Hepatocyte (in vitro differentiated cells): ENCODE measurements at regions not wholly inside any gene's neighbourhood (a gene's known extent, or its start where the extent isn't known, plus 50 kb on each side); places are given as distances from the start of the nearest gene placed in this dataset.
A peak's percentile ranks its signal among the peaks of the same experiment; 100 is the strongest.
"Not testable (repeated sequence)": the region's sequence is repeated elsewhere in the genome, so short reads cannot be mapped to it uniquely, and the experiment has no call there.

Source experiments
- DNase-seq: peaks from one replicate; pipeline ENCODE4 v3.0.0-alpha.2; 2016; ENCODE audit warnings: low spot score
- H2AFZ ChIP-seq: fragments of 200-600 bp; sonication (generic); 2 replicates; pipeline ENCODE4 v1.6.0; 2016; ENCODE audit warnings: antibody characterized with exemption, mild to moderate bottlenecking
- H3K27ac ChIP-seq: fragments of 200-600 bp; sonication (generic); 2 replicates; pipeline ENCODE4 v1.5.1; 2016; ENCODE audit warnings: mild to moderate bottlenecking
- H3K27me3 ChIP-seq: fragments of 200-600 bp; sonication (generic); 2 replicates; pipeline ENCODE4 v1.6.1; 2016
- H3K36me3 ChIP-seq: fragments of 200-600 bp; sonication (generic); replicated peaks from 2 replicates; pipeline ENCODE4 v1.5.1; 2016; ENCODE audit warnings: low read depth; ENCODE audit not compliant: insufficient read depth
- H3K4me1 ChIP-seq: fragments of 200-600 bp; sonication (generic); 2 replicates; pipeline ENCODE4 v1.5.1; 2016; ENCODE audit warnings: mild to moderate bottlenecking, moderate library complexity; ENCODE audit not compliant: insufficient read depth
- H3K4me2 ChIP-seq: fragments of 200-600 bp; sonication (generic); 2 replicates; pipeline ENCODE4 v1.6.0; 2016
- H3K4me3 ChIP-seq: fragments of 200-600 bp; sonication (generic); 2 replicates; pipeline ENCODE4 v1.5.1; 2016; ENCODE audit warnings: mild to moderate bottlenecking
- H3K79me2 ChIP-seq: fragments of 200-600 bp; sonication (generic); 2 replicates; pipeline ENCODE4 v1.6.0; 2017; ENCODE audit warnings: mild to moderate bottlenecking
- H3K9me2 ChIP-seq: fragments of 200-600 bp; sonication (generic); replicated peaks from 2 replicates; pipeline ENCODE4 v1.6.0; 2017; ENCODE audit warnings: mild to moderate bottlenecking; ENCODE audit not compliant: insufficient read depth
- H3K9me3 ChIP-seq: fragments of 200-600 bp; sonication (generic); 2 replicates; pipeline ENCODE4 v1.5.1; 2016; ENCODE audit warnings: low read depth, mild to moderate bottlenecking
- H4K20me1 ChIP-seq: fragments of 200-600 bp; sonication (generic); 2 replicates; pipeline ENCODE4 v1.6.0; 2016; ENCODE audit warnings: mild to moderate bottlenecking; ENCODE audit not compliant: insufficient read depth, poor library complexity, severe bottlenecking
- EZH2 ChIP-seq: fragments of 200-600 bp; sonication (generic); IDR thresholded peaks from 2 replicates; pipeline ENCODE4 v1.6.1; 2016; ENCODE audit warnings: antibody characterized with exemption, mild to moderate bottlenecking, borderline replicate concordance
- EZH2phosphoT487 ChIP-seq: fragments of 200-600 bp; sonication (generic); IDR thresholded peaks from one replicate; pipeline ENCODE4 v1.6.1; 2018; ENCODE audit warnings: antibody characterized with exemption, mild to moderate bottlenecking, low read depth, moderate library complexity; ENCODE audit not compliant: unreplicated experiment, severe bottlenecking
- whole genome bisulfite sequencing: methylation state at CpG from one replicate; pipeline ENCODE4 v1.1.6; 2016; ENCODE audit warnings: low lambda C conversion rate; ENCODE audit errors: missing lambda C conversion rate; 5-methylcytosine and 5-hydroxymethylcytosine counted together
- TF ChIP-seq, protein P1 (sequence below): fragments of 200-600 bp; sonication (generic); IDR thresholded peaks from 2 replicates; pipeline ENCODE4 v1.5.1; 2016; ENCODE audit warnings: antibody characterized with exemption, mild to moderate bottlenecking; ENCODE audit not compliant: poor library complexity

GRCh38 chr6:4472969-4473642 lies 303.1 kb upstream of the CDYL start:
- no peak overlapping the region for H3K4me3 ChIP-seq
- TF ChIP-seq EZH2phosphoT487 = no peak
- TF ChIP-seq, protein P1, sequence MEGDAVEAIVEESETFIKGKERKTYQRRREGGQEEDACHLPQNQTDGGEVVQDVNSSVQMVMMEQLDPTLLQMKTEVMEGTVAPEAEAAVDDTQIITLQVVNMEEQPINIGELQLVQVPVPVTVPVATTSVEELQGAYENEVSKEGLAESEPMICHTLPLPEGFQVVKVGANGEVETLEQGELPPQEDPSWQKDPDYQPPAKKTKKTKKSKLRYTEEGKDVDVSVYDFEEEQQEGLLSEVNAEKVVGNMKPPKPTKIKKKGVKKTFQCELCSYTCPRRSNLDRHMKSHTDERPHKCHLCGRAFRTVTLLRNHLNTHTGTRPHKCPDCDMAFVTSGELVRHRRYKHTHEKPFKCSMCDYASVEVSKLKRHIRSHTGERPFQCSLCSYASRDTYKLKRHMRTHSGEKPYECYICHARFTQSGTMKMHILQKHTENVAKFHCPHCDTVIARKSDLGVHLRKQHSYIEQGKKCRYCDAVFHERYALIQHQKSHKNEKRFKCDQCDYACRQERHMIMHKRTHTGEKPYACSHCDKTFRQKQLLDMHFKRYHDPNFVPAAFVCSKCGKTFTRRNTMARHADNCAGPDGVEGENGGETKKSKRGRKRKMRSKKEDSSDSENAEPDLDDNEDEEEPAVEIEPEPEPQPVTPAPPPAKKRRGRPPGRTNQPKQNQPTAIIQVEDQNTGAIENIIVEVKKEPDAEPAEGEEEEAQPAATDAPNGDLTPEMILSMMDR = no peak
- TF ChIP-seq EZH2 = no peak
- WGBS = 59% methylated on average over 6 of the region's 6 CpGs
- peak overlapping the region; percentile 39 for H2AFZ ChIP-seq
- H4K20me1 ChIP-seq = no peaks in the 10 kb centered on the region
- no peak for DNase-seq
- H3K27ac ChIP-seq = no peak overlapping the region
- no peaks in the 10 kb centered on the region for H3K9me3 ChIP-seq
- no peaks in the 10 kb centered on the region for H3K9me2 ChIP-seq
- H3K79me2 ChIP-seq = no peaks in the 10 kb centered on the region
- no peaks in the 10 kb centered on the region for H3K36me3 ChIP-seq
- no peak overlapping the region for H3K4me2 ChIP-seq
- H3K4me1 ChIP-seq = no peaks in the 10 kb centered on the region
- H3K27me3 ChIP-seq = no peaks in the 10 kb centered on the region

- Histone ChIP-seq H3K27ac (no peak overlapping the region), H3K36me3 (no peaks in the 10 kb centered on the region), H3K4me3 (no peak overlapping the region), H4K20me1 (no peaks in the 10 kb centered on the region), H2AFZ (no peak overlapping the region), H3K4me2 (no peak overlapping the region), H3K79me2 (no peaks in the 10 kb centered on the region), H3K9me2 (no peaks in the 10 kb centered on the region), H3K4me1 (no peaks in the 10 kb centered on the region), H3K9me3 (no peaks in the 10 kb centered on the region), H3K27me3 (no peaks in the 10 kb centered on the region)
- TF ChIP-seq EZH2phosphoT487 = no peak
- TF ChIP-seq, protein P1 = no peak
- TF ChIP-seq EZH2 = no peak
- WGBS = 90% methylated on average over 3 of the region's 3 CpGs
- DNase-seq = no peak
These were observed 304.0 kb upstream of the CDYL start for GRCh38 chr6:4472222-4472621.

- H3K79me2 ChIP-seq, H3K36me3 ChIP-seq, H2AFZ ChIP-seq, H3K9me2 ChIP-seq, H3K4me2 ChIP-seq, H3K4me3 ChIP-seq, DNase-seq, H4K20me1 ChIP-seq, H3K4me1 ChIP-seq, H3K27ac ChIP-seq, H3K27me3 ChIP-seq, H3K9me3 ChIP-seq: not testable (repeated sequence)
- 83% methylated on average over 4 of the region's 4 CpGs for WGBS
These were observed 304.7 kb upstream of the CDYL start for GRCh38 chr6:4471515-4471914.

- Histone ChIP-seq H3K36me3 (no peaks in the 10 kb centered on the region), H3K27ac (no peak overlapping the region), H3K4me3 (no peak overlapping the region), H4K20me1 (no peaks in the 10 kb centered on the region), H3K27me3 (no peaks in the 10 kb centered on the region), H3K79me2 (no peaks in the 10 kb centered on the region), H3K9me2 (no peaks in the 10 kb centered on the region), H3K9me3 (no peaks in the 10 kb centered on the region), H3K4me2 (no peak overlapping the region), H2AFZ (no peak overlapping the region), H3K4me1 (no peaks in the 10 kb centered on the region)
- WGBS = 87% methylated on average over 7 of the region's 7 CpGs
- TF ChIP-seq EZH2phosphoT487 = no peak
- TF ChIP-seq, protein P1 = no peak
- no peak for TF ChIP-seq EZH2
- DNase-seq = no peak
These were observed 305.4 kb upstream of the CDYL start for GRCh38 chr6:4470698-4471210.
